Right atrium auricular region (tissue), 2 donors: ENCODE measurements at regions not wholly inside any gene's neighbourhood (a gene's known extent, or its start where the extent isn't known, plus 50 kb on each side); places are given as distances from the start of the nearest gene placed in this dataset.

ENCODE experiments used
- DNase-seq: peaks from one replicate; pipeline ENCODE4 v3.0.0-alpha.2; 2019; ENCODE audit warnings: low spot score
- H3K27ac ChIP-seq, 2 donors: fragments of 200-600 bp; sonication (generic); 1 replicate in 1 of 2; 2 replicates in 1 of 2; pipeline ENCODE4 v1.5.1; 2016 to 2019
- H3K27me3 ChIP-seq, 2 donors: fragments of 200-600 bp; sonication (generic); one replicate each; pipeline versions ENCODE4 v1.5.1 to v1.6.0; 2017 to 2019
- H3K36me3 ChIP-seq: fragments of 200-600 bp; sonication (generic); one replicate; pipeline ENCODE4 v1.5.1; 2016
- H3K4me1 ChIP-seq, 2 donors: fragments of 200-600 bp; sonication (generic); one replicate each; pipeline versions ENCODE4 v1.5.1 to v1.6.0; 2017 to 2019
- H3K4me3 ChIP-seq, 2 donors: fragments of 200-600 bp; sonication (generic); 1 replicate in 1 of 2; 2 replicates in 1 of 2; pipeline ENCODE4 v1.5.1; 2017 to 2019; ENCODE audit warnings: mild to moderate bottlenecking in 1 of 2, moderate library complexity in 1 of 2
- H3K9me3 ChIP-seq, 2 donors: fragments of 200-600 bp; sonication (generic); one replicate each; pipeline ENCODE4 v1.5.1; 2019
- TF ChIP-seq, protein P1 (sequence below), 2 donors: fragments of 200-600 bp; sonication (generic); IDR thresholded peaks; one replicate each; pipeline ENCODE4 v1.5.1; 2019; ENCODE audit warnings: antibody characterized with exemption in 2 of 2

DNA sequence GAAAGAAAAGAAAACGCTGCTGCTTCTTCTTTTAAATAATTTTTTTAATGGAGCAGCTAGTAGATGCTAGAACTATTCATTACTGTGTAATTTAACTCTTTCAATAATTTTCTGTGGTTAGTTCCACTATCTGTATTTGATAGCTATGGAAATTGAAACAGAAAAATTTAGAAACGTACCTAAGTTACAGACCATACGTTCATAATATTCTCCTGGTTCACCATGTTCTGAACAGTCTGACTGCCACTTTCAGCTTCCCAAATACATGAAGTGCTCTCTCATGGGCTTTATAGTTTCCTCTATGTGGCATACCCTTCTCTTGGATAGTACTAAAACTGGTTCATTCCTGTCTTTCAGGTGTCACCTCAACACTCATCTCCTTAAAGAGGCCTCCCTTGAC is 508.0 kb downstream of the MDFIC start:
- Histone ChIP-seq H3K4me3 (no peak overlapping the region), H3K27ac (no peak overlapping the region), H3K4me1 (no peaks in the 10 kb centered on the region), H3K9me3 (no peaks in the 10 kb centered on the region), H3K27me3 (no peaks in the 10 kb centered on the region), H3K36me3 (no peaks in the 10 kb centered on the region)
- no peak for DNase-seq
- TF ChIP-seq, protein P1, sequence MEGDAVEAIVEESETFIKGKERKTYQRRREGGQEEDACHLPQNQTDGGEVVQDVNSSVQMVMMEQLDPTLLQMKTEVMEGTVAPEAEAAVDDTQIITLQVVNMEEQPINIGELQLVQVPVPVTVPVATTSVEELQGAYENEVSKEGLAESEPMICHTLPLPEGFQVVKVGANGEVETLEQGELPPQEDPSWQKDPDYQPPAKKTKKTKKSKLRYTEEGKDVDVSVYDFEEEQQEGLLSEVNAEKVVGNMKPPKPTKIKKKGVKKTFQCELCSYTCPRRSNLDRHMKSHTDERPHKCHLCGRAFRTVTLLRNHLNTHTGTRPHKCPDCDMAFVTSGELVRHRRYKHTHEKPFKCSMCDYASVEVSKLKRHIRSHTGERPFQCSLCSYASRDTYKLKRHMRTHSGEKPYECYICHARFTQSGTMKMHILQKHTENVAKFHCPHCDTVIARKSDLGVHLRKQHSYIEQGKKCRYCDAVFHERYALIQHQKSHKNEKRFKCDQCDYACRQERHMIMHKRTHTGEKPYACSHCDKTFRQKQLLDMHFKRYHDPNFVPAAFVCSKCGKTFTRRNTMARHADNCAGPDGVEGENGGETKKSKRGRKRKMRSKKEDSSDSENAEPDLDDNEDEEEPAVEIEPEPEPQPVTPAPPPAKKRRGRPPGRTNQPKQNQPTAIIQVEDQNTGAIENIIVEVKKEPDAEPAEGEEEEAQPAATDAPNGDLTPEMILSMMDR (IDR thresholded peaks at IDR 0.05) = no peak

GRCh38 chr7:115417662-115418061 is 495.8 kb downstream of the MDFIC start:
- Histone ChIP-seq H3K4me1 (no peaks in the 10 kb centered on the region), H3K9me3 (no peaks in the 10 kb centered on the region), H3K27me3 (no peaks in the 10 kb centered on the region), H3K4me3 (no peak overlapping the region), H3K36me3 (no peaks in the 10 kb centered on the region), H3K27ac (no peak overlapping the region)
- TF ChIP-seq, protein P1 (IDR thresholded peaks at IDR 0.05) = no peak
- DNase-seq = no peak

GRCh38 chr7:115410972-115411686 is 489.2 kb downstream of the MDFIC start:
- Histone ChIP-seq H3K4me1 (no peaks in the 10 kb centered on the region), H3K27me3 (no peaks in the 10 kb centered on the region), H3K27ac (no peak overlapping the region), H3K36me3 (no peaks in the 10 kb centered on the region), H3K9me3 (no peaks in the 10 kb centered on the region), H3K4me3 (no peak overlapping the region)
- no peak for DNase-seq
- TF ChIP-seq, protein P1 (IDR thresholded peaks at IDR 0.05) = no peak

GRCh38 chr7:115410434-115410820 is 488.5 kb downstream of the MDFIC start:
- H3K27ac ChIP-seq = no peak overlapping the region
- no peaks in the 10 kb centered on the region for H3K9me3 ChIP-seq
- no peaks in the 10 kb centered on the region for H3K36me3 ChIP-seq
- DNase-seq = no peak
- no peaks in the 10 kb centered on the region for H3K27me3 ChIP-seq
- TF ChIP-seq, protein P1 (IDR thresholded peaks at IDR 0.05) = no peak
- H3K4me1 ChIP-seq = no peaks in the 10 kb centered on the region
- H3K4me3 ChIP-seq = no peak overlapping the region

DNA sequence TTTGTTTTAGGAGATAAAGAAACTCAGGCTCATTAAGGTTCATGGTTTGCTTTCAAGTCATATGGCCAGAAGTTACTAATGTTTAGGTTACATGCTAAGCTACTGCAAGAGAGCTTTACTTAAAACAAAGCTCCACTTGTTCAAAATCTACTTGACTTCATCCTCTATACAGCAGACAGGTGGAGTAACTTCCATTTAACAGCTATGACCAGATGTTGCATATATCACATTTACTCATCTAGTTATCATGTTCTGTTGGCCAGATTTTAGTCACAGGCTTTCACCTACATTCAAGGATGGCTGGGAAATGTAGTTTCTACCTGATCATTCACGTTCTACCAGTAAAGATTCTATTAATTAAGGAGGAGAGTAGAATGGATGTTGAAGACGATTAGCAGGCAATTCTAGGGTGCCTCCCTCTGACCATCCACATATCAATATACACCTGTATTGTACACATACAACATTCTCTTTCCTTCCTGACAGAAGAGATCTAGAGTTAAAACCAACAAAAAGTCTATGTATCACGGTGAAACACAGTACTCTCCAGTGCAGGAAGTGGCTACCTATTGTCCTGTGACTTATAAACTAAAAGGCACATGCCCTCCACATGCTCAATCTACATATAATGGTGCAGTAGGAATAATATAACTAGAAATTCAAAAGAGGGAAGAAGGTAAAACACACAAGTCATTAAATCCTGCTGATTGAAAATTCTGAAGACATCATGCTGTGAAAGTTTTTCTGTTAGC is 488.0 kb downstream of the MDFIC start:
- TF ChIP-seq, protein P1 (IDR thresholded peaks at IDR 0.05) = no peak
- no peak overlapping the region for H3K4me3 ChIP-seq
- no peak for DNase-seq

More for the DNA sequence above, 488.0 kb downstream of the MDFIC start:
- no peaks in the 10 kb centered on the region for H3K36me3 ChIP-seq
- no peak overlapping the region for H3K27ac ChIP-seq
- H3K4me1 ChIP-seq = no peaks in the 10 kb centered on the region
- no peaks in the 10 kb centered on the region for H3K9me3 ChIP-seq
- no peaks in the 10 kb centered on the region for H3K27me3 ChIP-seq
